Dendritic cell treated with granulocyte-macrophage colony-stimulating factor and Interleukin-4, amounts not matched to agents 40 ng/mL and 50 ng/mL, for 4 days (primary cell): ENCODE measurements at regions not wholly inside any gene's neighbourhood (a gene's known extent, or its start where the extent isn't known, plus 50 kb on each side); places are given as distances from the start of the nearest gene placed in this dataset.

Experiments
- H3K27ac Mint-ChIP-seq: one replicate; pipeline ENCODE4 v1.8.0; 2022; ENCODE audit warnings: mild to moderate bottlenecking, mixed read lengths
- H3K27me3 Mint-ChIP-seq: one replicate; pipeline ENCODE4 v1.8.0; 2022; ENCODE audit warnings: mild to moderate bottlenecking, mixed read lengths
- H3K36me3 Mint-ChIP-seq: one replicate; pipeline ENCODE4 v1.8.0; 2022; ENCODE audit warnings: low read depth, mixed read lengths
- H3K4me1 Mint-ChIP-seq: one replicate; pipeline ENCODE4 v1.8.0; 2022; ENCODE audit warnings: low read depth, mixed read lengths
- H3K4me3 Mint-ChIP-seq: one replicate; pipeline ENCODE4 v1.8.0; 2022; ENCODE audit warnings: mild to moderate bottlenecking, moderate library complexity, mixed read lengths
- H3K9me3 Mint-ChIP-seq: one replicate; pipeline ENCODE4 v1.8.0; 2022; ENCODE audit warnings: mixed read lengths
- intact Hi-C: fragments of 100-400 bp; cut with micrococcal nuclease; formaldehyde crosslinking; loops from one replicate; pipeline ENCODE4 v1.15.0; 2022

- Mint-ChIP-seq H3K9me3 (peaks cover 5% of the 10 kb centered on the region), H3K4me1 (peaks cover 7% of the 10 kb centered on the region), H3K27ac (no peak overlapping the region), H3K36me3 (no peaks in the 10 kb centered on the region), H3K4me3 (no peak overlapping the region), H3K27me3 (no peaks in the 10 kb centered on the region)
- intact Hi-C loops: no loop called here
These were observed 62.3 kb upstream of the PARVA start for GRCh38 chr11:12315024-12315423.

- Mint-ChIP-seq H3K27me3 (peaks cover 3% of the 10 kb centered on the region), H3K27ac (no peak overlapping the region), H3K36me3 (peaks cover 11% of the 10 kb centered on the region), H3K9me3 (peaks cover 5% of the 10 kb centered on the region), H3K4me1 (peaks cover 7% of the 10 kb centered on the region), H3K4me3 (no peak overlapping the region)
- intact Hi-C loops: no loop called here
These were observed 60.9 kb upstream of the PARVA start for GRCh38 chr11:12316432-12316831.

GRCh38 chr11:12318791-12319438 is 58.5 kb upstream of the PARVA start:
- Mint-ChIP-seq H3K4me1 (peaks cover 7% of the 10 kb centered on the region), H3K27ac (no peak overlapping the region), H3K36me3 (peaks cover 16% of the 10 kb centered on the region), H3K4me3 (no peak overlapping the region), H3K27me3 (peaks cover 3% of the 10 kb centered on the region), H3K9me3 (peaks cover 5% of the 10 kb centered on the region)
- intact Hi-C loops: no loop called here

GRCh38 chr11:12319461-12319951 is 57.9 kb upstream of the PARVA start:
- Mint-ChIP-seq H3K27me3 (peaks cover 3% of the 10 kb centered on the region), H3K36me3 (peaks cover 22% of the 10 kb centered on the region), H3K9me3 (peaks cover 5% of the 10 kb centered on the region), H3K4me3 (no peak overlapping the region), H3K4me1 (peaks cover 7% of the 10 kb centered on the region), H3K27ac (no peak overlapping the region)
- intact Hi-C loops: no loop called here

GRCh38 chr11:12319988-12320387 is 57.4 kb upstream of the PARVA start:
- Mint-ChIP-seq H3K36me3 (peaks cover 27% of the 10 kb centered on the region), H3K27ac (no peak overlapping the region), H3K4me1 (peaks cover 7% of the 10 kb centered on the region), H3K9me3 (peaks cover 3% of the 10 kb centered on the region), H3K4me3 (no peak overlapping the region), H3K27me3 (peaks cover 3% of the 10 kb centered on the region)
- intact Hi-C loops: no loop called here

GRCh38 chr11:12321217-12321937 is 56.0 kb upstream of the PARVA start:
- H3K27ac Mint-ChIP-seq: no peak overlapping the region
- peaks cover 40% of the 10 kb centered on the region for H3K36me3 Mint-ChIP-seq
- intact Hi-C loops: no loop called here
- H3K27me3 Mint-ChIP-seq: peaks cover 3% of the 10 kb centered on the region
- no peak overlapping the region for H3K4me3 Mint-ChIP-seq
- peaks cover 7% of the 10 kb centered on the region for H3K4me1 Mint-ChIP-seq
- no peaks in the 10 kb centered on the region for H3K9me3 Mint-ChIP-seq

GRCh38 chr11:12324585-12324984 is 52.8 kb upstream of the PARVA start:
- Mint-ChIP-seq H3K27ac (no peak overlapping the region), H3K9me3 (no peaks in the 10 kb centered on the region), H3K27me3 (peaks cover 3% of the 10 kb centered on the region), H3K36me3 (peaks cover 53% of the 10 kb centered on the region), H3K4me1 (peaks cover 2% of the 10 kb centered on the region), H3K4me3 (no peak overlapping the region)
- intact Hi-C loops: no loop called here
